Activated CD8-positive, alpha-beta memory T cell treated with anti-CD3 and anti-CD28 coated beads for 48 hours (primary cell): ENCODE measurements at regions not wholly inside any gene's neighbourhood (a gene's known extent, or its start where the extent isn't known, plus 50 kb on each side); places are given as distances from the start of the nearest gene placed in this dataset.
"Not testable (repeated sequence)": the region's sequence is repeated elsewhere in the genome, so short reads cannot be mapped to it uniquely, and the experiment has no call there.

Source experiments
- DNase-seq, 3 experiments: peaks; one replicate each; pipeline ENCODE4 v3.0.0-alpha.2; 2020; ENCODE audit warnings: low read depth in 2 of 3, low spot score in 2 of 3

GRCh38 chr4:126405369-126405982 is 1090.7 kb downstream of the FAT4 start:
- DNase-seq: no peak

GRCh38 chr4:126409746-126410145 is 1095.0 kb downstream of the FAT4 start:
- DNase-seq: no peak

GRCh38 chr4:126411047-126411446 is 1096.3 kb downstream of the FAT4 start:
- DNase-seq: no peak

- DNase-seq: not testable (repeated sequence)
Measured at GRCh38 chr4:126412310-126412709, 1097.6 kb downstream of the FAT4 start.

- no peak for DNase-seq
Measured at GRCh38 chr4:126414741-126415140, 1100.0 kb downstream of the FAT4 start.

GRCh38 chr4:126419266-126419665 is 1104.5 kb downstream of the FAT4 start:
- DNase-seq: no peak

GRCh38 chr4:126427853-126428252 is 1113.1 kb downstream of the FAT4 start:
- DNase-seq: no peak

- no peak for DNase-seq
Measured at GRCh38 chr4:126431049-126431448, 1116.3 kb downstream of the FAT4 start.

- no peak for DNase-seq
Measured at GRCh38 chr4:126435491-126435890, 1120.7 kb downstream of the FAT4 start.

GRCh38 chr4:126440297-126440696 is 1125.5 kb downstream of the FAT4 start:
- DNase-seq: no peak

GRCh38 chr4:126441173-126442035 is 1126.6 kb downstream of the FAT4 start:
- no peak for DNase-seq

- no peak for DNase-seq
Measured at GRCh38 chr4:126445596-126445995, 1130.8 kb downstream of the FAT4 start.

- DNase-seq: no peak
Measured at GRCh38 chr4:126446917-126447316, 1132.2 kb downstream of the FAT4 start.

GRCh38 chr4:126448086-126448845 is 1133.5 kb downstream of the FAT4 start:
- DNase-seq: no peak

- DNase-seq: no peak
Measured at GRCh38 chr4:126451237-126451873, 1136.6 kb downstream of the FAT4 start.

- no peak for DNase-seq
Measured at GRCh38 chr4:126455865-126456264, 1141.1 kb downstream of the FAT4 start.

GRCh38 chr4:126458993-126459392 is 1144.2 kb downstream of the FAT4 start:
- DNase-seq: no peak

GRCh38 chr4:126465341-126465740 is 1150.6 kb downstream of the FAT4 start:
- DNase-seq: no peak

- no peak for DNase-seq
Measured at GRCh38 chr4:126466848-126467247, 1152.1 kb downstream of the FAT4 start.

- no peak for DNase-seq
Measured at GRCh38 chr4:126468144-126468543, 1153.4 kb downstream of the FAT4 start.

GRCh38 chr4:126470862-126471261 is 1156.1 kb downstream of the FAT4 start:
- DNase-seq: no peak
